Breast epithelium (tissue), 3 donors: ENCODE measurements at regions not wholly inside any gene's neighbourhood (a gene's known extent, or its start where the extent isn't known, plus 50 kb on each side); places are given as distances from the start of the nearest gene placed in this dataset.

ENCODE experiments used
- POLR2AphosphoS5 ChIP-seq, 3 donors: sonication (generic); formaldehyde crosslinking; IDR thresholded peaks; one replicate each; pipeline ENCODE4 v1.6.1; 2017; ENCODE audit warnings: antibody characterized with exemption in 3 of 3
- TF ChIP-seq, protein P1 (sequence below), 3 donors: fragments of 450-650 bp; IDR thresholded peaks; one replicate each; pipeline ENCODE4 v1.5.1; 2016 to 2017; ENCODE audit warnings: antibody characterized with exemption in 3 of 3, mild to moderate bottlenecking in 3 of 3, moderate library complexity in 3 of 3

DNA sequence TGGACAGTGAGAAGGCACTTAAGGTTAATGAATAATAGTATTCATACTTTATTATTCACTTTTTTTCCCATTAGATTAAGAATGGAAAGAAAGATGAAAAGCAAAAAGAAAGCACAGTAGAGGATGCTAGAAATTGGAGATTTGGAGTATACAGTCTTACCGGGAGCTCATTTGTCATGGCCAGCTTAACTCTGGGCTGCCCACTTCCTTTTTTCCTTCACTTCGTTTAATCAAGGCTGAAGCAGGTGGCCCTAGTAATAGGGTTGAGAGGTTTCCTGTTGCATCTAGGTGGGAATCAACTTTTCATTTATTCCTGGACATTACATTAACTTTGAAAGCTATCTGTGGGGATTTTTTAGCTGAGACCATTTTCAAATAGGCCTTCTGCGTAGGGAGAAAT, 57.0 kb upstream of the MEGF10 start:
- TF ChIP-seq, protein P1, sequence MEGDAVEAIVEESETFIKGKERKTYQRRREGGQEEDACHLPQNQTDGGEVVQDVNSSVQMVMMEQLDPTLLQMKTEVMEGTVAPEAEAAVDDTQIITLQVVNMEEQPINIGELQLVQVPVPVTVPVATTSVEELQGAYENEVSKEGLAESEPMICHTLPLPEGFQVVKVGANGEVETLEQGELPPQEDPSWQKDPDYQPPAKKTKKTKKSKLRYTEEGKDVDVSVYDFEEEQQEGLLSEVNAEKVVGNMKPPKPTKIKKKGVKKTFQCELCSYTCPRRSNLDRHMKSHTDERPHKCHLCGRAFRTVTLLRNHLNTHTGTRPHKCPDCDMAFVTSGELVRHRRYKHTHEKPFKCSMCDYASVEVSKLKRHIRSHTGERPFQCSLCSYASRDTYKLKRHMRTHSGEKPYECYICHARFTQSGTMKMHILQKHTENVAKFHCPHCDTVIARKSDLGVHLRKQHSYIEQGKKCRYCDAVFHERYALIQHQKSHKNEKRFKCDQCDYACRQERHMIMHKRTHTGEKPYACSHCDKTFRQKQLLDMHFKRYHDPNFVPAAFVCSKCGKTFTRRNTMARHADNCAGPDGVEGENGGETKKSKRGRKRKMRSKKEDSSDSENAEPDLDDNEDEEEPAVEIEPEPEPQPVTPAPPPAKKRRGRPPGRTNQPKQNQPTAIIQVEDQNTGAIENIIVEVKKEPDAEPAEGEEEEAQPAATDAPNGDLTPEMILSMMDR (IDR thresholded peaks at IDR 0.05), result no peak
- no peak for TF ChIP-seq POLR2AphosphoS5 (IDR thresholded peaks at IDR 0.05)
